Endothelial cell of umbilical vein (primary cell): ENCODE measurements at regions not wholly inside any gene's neighbourhood (a gene's known extent, or its start where the extent isn't known, plus 50 kb on each side); places are given as distances from the start of the nearest gene placed in this dataset.

ENCODE experiments used
- BruUV-seq: library from RNA; stranded (reverse); fragments of 400-500 nt; replicated peaks from 2 replicates; lab custom pipeline; 2021; lab: Mats Ljungman, UMichigan
- CTCF ChIA-PET: fragments of 300-600, 350-600 bp; sonication (Branson Sonifier 250); formaldehyde crosslinking; loops from one replicate; lab custom pipeline; 2021; ENCODE audit warnings: antibody characterized with exemption, inconsistent platforms; lab: Charles Lee
- POLR2A ChIA-PET: fragments of 300-600, 350-600 bp; sonication (Branson Sonifier 250); formaldehyde crosslinking; loops from one replicate; lab custom pipeline; 2021; ENCODE audit warnings: antibody characterized with exemption, inconsistent platforms; lab: Charles Lee
- DNase-seq: peaks from one replicate; pipeline ENCODE4 v3.0.0-alpha.2; 2011; ENCODE audit warnings: low read depth, low spot score
- FAIRE-seq: peaks from 2 replicates; lab custom pipeline; 2011; peaks lifted over from hg19 to GRCh38; lab: Jason Lieb, UNC
- H2AFZ ChIP-seq: 2 replicates; pipeline ENCODE4 v1.6.0; 2012; ENCODE audit warnings: low read depth, low read length, control low read depth, inconsistent platforms
- H3K27ac ChIP-seq: 2 replicates; pipeline ENCODE4 v1.5.1; 2011; ENCODE audit warnings: low read depth, mild to moderate bottlenecking, control low read depth, low read length, moderate library complexity; ENCODE audit not compliant: insufficient read depth
- H3K27me3 ChIP-seq, 2 experiments: 2 replicates each; pipeline versions ENCODE4 v1.6.0 to v1.6.1; 2011; ENCODE audit warnings: low read length in 2 of 2, mixed read lengths in 1 of 2; ENCODE audit not compliant: control insufficient read depth in 2 of 2, insufficient read depth in 2 of 2
- H3K36me3 ChIP-seq, 2 experiments: 2 replicates in 1 of 2; 3 replicates in 1 of 2; pipeline ENCODE4 v1.5.1; 2011; ENCODE audit warnings: low read length in 2 of 2, mild to moderate bottlenecking in 1 of 2, moderate library complexity in 1 of 2; ENCODE audit not compliant: control insufficient read depth in 2 of 2, insufficient read depth in 2 of 2; ENCODE audit errors: extremely low read depth in 1 of 2
- H3K4me1 ChIP-seq: 3 replicates; pipeline ENCODE4 v1.5.1; 2011; ENCODE audit warnings: mild to moderate bottlenecking, low read length; ENCODE audit not compliant: control insufficient read depth, insufficient read depth; ENCODE audit errors: extremely low read depth
- H3K4me2 ChIP-seq: 2 replicates; pipeline ENCODE4 v1.6.1; 2011; ENCODE audit warnings: low read length, control low read depth, mixed read lengths; ENCODE audit not compliant: insufficient read depth
- H3K4me3 ChIP-seq, 3 experiments: fragments of 200-600 bp in 1 of 3; sonication (generic), shearing (Covaris generic) in 1 of 3; replicated peaks in 1 of 3; 2 replicates each; pipeline ENCODE4 v1.5.1; 2011 to 2016; ENCODE audit warnings: control low read depth in 3 of 3, low read length in 3 of 3, mild to moderate bottlenecking in 2 of 3, inconsistent platforms in 1 of 3, low read depth in 1 of 3, moderate library complexity in 1 of 3; ENCODE audit not compliant: insufficient read depth in 1 of 3
- H3K79me2 ChIP-seq: 2 replicates; pipeline ENCODE4 v1.6.0; 2012; ENCODE audit warnings: low read length, inconsistent platforms; ENCODE audit not compliant: control insufficient read depth, insufficient read depth
- H3K9ac ChIP-seq: replicated peaks from 2 replicates; pipeline ENCODE3; 2011; ENCODE audit warnings: low read length, control low read depth; ENCODE audit not compliant: insufficient read depth; ENCODE audit errors: extremely low read depth
- H3K9me1 ChIP-seq: replicated peaks from 3 replicates; pipeline ENCODE4 v1.6.0; 2011; ENCODE audit warnings: mild to moderate bottlenecking, low read length; ENCODE audit not compliant: control insufficient read depth, insufficient read depth; ENCODE audit errors: extremely low read depth
- H3K9me3 ChIP-seq: replicated peaks from 2 replicates; pipeline ENCODE4 v1.5.1; 2012; ENCODE audit warnings: low read length, inconsistent platforms; ENCODE audit not compliant: control insufficient read depth, insufficient read depth
- H4K20me1 ChIP-seq: replicated peaks from 2 replicates; pipeline ENCODE3; 2011; ENCODE audit warnings: mild to moderate bottlenecking, low read length; ENCODE audit not compliant: control insufficient read depth, insufficient read depth; ENCODE audit errors: extremely low read depth
- EZH2 ChIP-seq: IDR thresholded peaks from 2 replicates; pipeline ENCODE4 v1.6.1; 2012; ENCODE audit warnings: borderline replicate concordance, low read depth, mild to moderate bottlenecking, moderate library complexity, low read length, inconsistent platforms; ENCODE audit not compliant: severe bottlenecking
- FOS ChIP-seq: IDR thresholded peaks from 2 replicates; pipeline ENCODE4 v1.6.1; 2011; ENCODE audit warnings: mild to moderate bottlenecking, low read length, moderate library complexity, borderline replicate concordance; ENCODE audit not compliant: insufficient read depth
- GATA2 ChIP-seq: IDR thresholded peaks from 2 replicates; pipeline ENCODE4 v1.7.0; 2011; ENCODE audit warnings: low read depth, mild to moderate bottlenecking, moderate library complexity, mixed read lengths, low read length; ENCODE audit not compliant: insufficient read length, insufficient read depth
- JUN ChIP-seq: IDR thresholded peaks from 2 replicates; pipeline ENCODE4 v1.6.1; 2011; ENCODE audit warnings: borderline replicate concordance, low read depth; ENCODE audit not compliant: insufficient read length, insufficient read depth
- MYC ChIP-seq: IDR thresholded peaks from one replicate; pipeline ENCODE4 v1.6.1; 2011; ENCODE audit warnings: mild to moderate bottlenecking, low read depth, low read length
- POLR2A ChIP-seq: IDR thresholded peaks from 2 replicates; pipeline ENCODE4 v1.6.1; 2012; ENCODE audit warnings: low read depth, mild to moderate bottlenecking, control low read depth, low read length
- POLR2AphosphoS5 ChIP-seq: IDR thresholded peaks from 2 replicates; pipeline ENCODE4 v1.6.1; 2012; ENCODE audit warnings: low read depth, mild to moderate bottlenecking, control low read depth, low read length, moderate library complexity; ENCODE audit not compliant: insufficient read depth
- dilution Hi-C: fragments of 300-500 bp; cut with MboI; formaldehyde crosslinking; loops from one replicate; pipeline ENCODE4 v1.15.0; 2019; ENCODE audit warnings: low sequenced_read_pairs; ENCODE audit not compliant: extremely low pct_ligation_motif_present
- intact Hi-C: fragments of 100-400 bp; cut with micrococcal nuclease; formaldehyde crosslinking; loops from one replicate; pipeline ENCODE4 v1.10.0; 2022
- TF ChIP-seq, protein P1 (sequence below), 2 donors: IDR thresholded peaks; 1 replicate in 1 of 2; 2 replicates in 1 of 2; pipeline ENCODE4 v1.5.1; 2011; ENCODE audit warnings: low read length in 2 of 2, mild to moderate bottlenecking in 2 of 2, moderate library complexity in 2 of 2, control low read depth in 1 of 2, inconsistent platforms in 1 of 2, low read depth in 1 of 2; ENCODE audit not compliant: insufficient read depth in 1 of 2; ENCODE audit errors: extremely low read depth in 1 of 2
- TF ChIP-seq, protein P2 (sequence below): IDR thresholded peaks from 2 replicates; pipeline ENCODE4 v1.6.1; 2011; ENCODE audit not compliant: insufficient read depth, insufficient read length

GRCh38 chr2:160602073-160602472 is 108.5 kb upstream of the RBMS1 start:
- Histone ChIP-seq H3K9me3 (no peaks in the 10 kb centered on the region), H3K4me3 (no peak overlapping the region), H3K79me2 (no peaks in the 10 kb centered on the region), H3K9me1 (no peaks in the 10 kb centered on the region), H2AFZ (no peak overlapping the region), H3K27ac (no peak overlapping the region), H3K4me1 (peaks cover 8% of the 10 kb centered on the region), H3K27me3 (no peaks in the 10 kb centered on the region), H3K36me3 (no peaks in the 10 kb centered on the region), H4K20me1 (no peaks in the 10 kb centered on the region), H3K9ac (no peak overlapping the region), H3K4me2 (no peak overlapping the region)
- TF ChIP-seq, protein P1, sequence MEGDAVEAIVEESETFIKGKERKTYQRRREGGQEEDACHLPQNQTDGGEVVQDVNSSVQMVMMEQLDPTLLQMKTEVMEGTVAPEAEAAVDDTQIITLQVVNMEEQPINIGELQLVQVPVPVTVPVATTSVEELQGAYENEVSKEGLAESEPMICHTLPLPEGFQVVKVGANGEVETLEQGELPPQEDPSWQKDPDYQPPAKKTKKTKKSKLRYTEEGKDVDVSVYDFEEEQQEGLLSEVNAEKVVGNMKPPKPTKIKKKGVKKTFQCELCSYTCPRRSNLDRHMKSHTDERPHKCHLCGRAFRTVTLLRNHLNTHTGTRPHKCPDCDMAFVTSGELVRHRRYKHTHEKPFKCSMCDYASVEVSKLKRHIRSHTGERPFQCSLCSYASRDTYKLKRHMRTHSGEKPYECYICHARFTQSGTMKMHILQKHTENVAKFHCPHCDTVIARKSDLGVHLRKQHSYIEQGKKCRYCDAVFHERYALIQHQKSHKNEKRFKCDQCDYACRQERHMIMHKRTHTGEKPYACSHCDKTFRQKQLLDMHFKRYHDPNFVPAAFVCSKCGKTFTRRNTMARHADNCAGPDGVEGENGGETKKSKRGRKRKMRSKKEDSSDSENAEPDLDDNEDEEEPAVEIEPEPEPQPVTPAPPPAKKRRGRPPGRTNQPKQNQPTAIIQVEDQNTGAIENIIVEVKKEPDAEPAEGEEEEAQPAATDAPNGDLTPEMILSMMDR (IDR thresholded peaks at IDR 0.05; ENCODE audit: extremely low read depth in 1 of 2, insufficient read depth in 1 of 2, low read depth in 1 of 2, low read length in 2 of 2): no peak
- TF ChIP-seq POLR2A: no peak
- no peak for TF ChIP-seq GATA2
- TF ChIP-seq, protein P2, sequence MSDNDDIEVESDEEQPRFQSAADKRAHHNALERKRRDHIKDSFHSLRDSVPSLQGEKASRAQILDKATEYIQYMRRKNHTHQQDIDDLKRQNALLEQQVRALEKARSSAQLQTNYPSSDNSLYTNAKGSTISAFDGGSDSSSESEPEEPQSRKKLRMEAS: no peak
- TF ChIP-seq EZH2: no peak
- no peak for TF ChIP-seq JUN
- no peak for TF ChIP-seq FOS
- TF ChIP-seq POLR2AphosphoS5: no peak
- no peak for TF ChIP-seq MYC
- intact Hi-C loops: loop anchor here (5.0 kb wide), 1 partner anchor 1805 kb away; the partner anchor contains the start of gene DAPL1
- dilution Hi-C loops: no loop called here
- DNase-seq: no peak
- FAIRE-seq: no peak
- ChIA-PET CTCF (no interaction called here), POLR2A (no interaction called here)
- no TSS peak for BruUV-seq
